Lower leg skin (tissue), 3 donors: ENCODE measurements at regions not wholly inside any gene's neighbourhood (a gene's known extent, or its start where the extent isn't known, plus 50 kb on each side); places are given as distances from the start of the nearest gene placed in this dataset.

Source experiments
- CTCF ChIP-seq, 3 donors: fragments of 450-650 bp; IDR thresholded peaks; one replicate each; pipeline ENCODE4 v1.5.1; 2016; ENCODE audit warnings: antibody characterized with exemption in 3 of 3, mild to moderate bottlenecking in 3 of 3, moderate library complexity in 2 of 3
- POLR2A ChIP-seq, 2 donors: fragments of 450-650 bp; IDR thresholded peaks; one replicate each; pipeline ENCODE4 v1.6.1; 2016 to 2017; ENCODE audit warnings: antibody characterized with exemption in 2 of 2, mild to moderate bottlenecking in 1 of 2, moderate library complexity in 1 of 2

GRCh38 chr11:39341461-39341860 is 2118.0 kb downstream of the LRRC4C start:
- TF ChIP-seq CTCF (IDR thresholded peaks at IDR 0.05) (no peak), POLR2A (IDR thresholded peaks at IDR 0.05) (no peak)
